B cell (primary cell): ENCODE measurements at regions not wholly inside any gene's neighbourhood (a gene's known extent, or its start where the extent isn't known, plus 50 kb on each side); places are given as distances from the start of the nearest gene placed in this dataset.

Source experiments
- ATAC-seq: fragments of 200-7000 bp; cut with Tn5 transposase; one replicate; pipeline ENCODE4 v1.10.0; 2021; ENCODE audit warnings: low read depth, mild to moderate bottlenecking, moderate number of reproducible peaks, moderate library complexity
- CTCF ChIA-PET: fragments of 350-600 bp; sonication (Branson Sonifier 250); formaldehyde crosslinking; loops from one replicate; lab custom pipeline; 2021; ENCODE audit warnings: antibody characterized with exemption, inconsistent platforms; lab: Charles Lee
- POLR2A ChIA-PET: fragments of 350-600 bp; sonication (Branson Sonifier 250); formaldehyde crosslinking; loops from one replicate; lab custom pipeline; 2021; ENCODE audit warnings: antibody characterized with exemption; lab: Charles Lee
- DNase-seq: peaks from one replicate; pipeline ENCODE4 v3.0.0; 2013
- H2AFZ ChIP-seq: 2 replicates; pipeline ENCODE4 v1.6.1; 2012; ENCODE audit warnings: mild to moderate bottlenecking, low read depth, low read length; ENCODE audit not compliant: insufficient read depth, poor library complexity, severe bottlenecking
- H3K27ac ChIP-seq, 2 donors: 1 replicate in 1 of 2; 2 replicates in 1 of 2; pipeline ENCODE4 v1.5.1; 2012 to 2013; ENCODE audit warnings: low read length in 2 of 2, mild to moderate bottlenecking in 2 of 2, moderate library complexity in 1 of 2
- H3K27me3 ChIP-seq, 4 experiments: fragments of 200-600 bp in 1 of 4; sonication (generic) in 1 of 4; replicated peaks in 1 of 4; 1 replicate in 2 of 4; 2 replicates in 2 of 4; pipeline versions ENCODE4 v1.6.1 to v1.7.0; 2013 to 2016; ENCODE audit warnings: low read length in 3 of 4, mild to moderate bottlenecking in 2 of 4, mixed read lengths in 1 of 4, moderate library complexity in 1 of 4; ENCODE audit not compliant: insufficient read depth in 4 of 4, control insufficient read depth in 3 of 4; ENCODE audit errors: control extremely low read depth in 1 of 4
- H3K36me3 ChIP-seq, 2 experiments: replicated peaks in 1 of 2; 1 replicate in 1 of 2; 2 replicates in 1 of 2; pipeline versions ENCODE4 v1.6.1 to v1.7.1; 2013; ENCODE audit warnings: low read length in 1 of 2; ENCODE audit not compliant: insufficient read depth in 2 of 2, control insufficient read depth in 1 of 2; ENCODE audit errors: control extremely low read depth in 1 of 2, extremely low read depth in 1 of 2
- H3K4me1 ChIP-seq, 2 donors: fragments of 200-600 bp in 1 of 2; sonication (generic) in 1 of 2; 1 replicate in 1 of 2; 2 replicates in 1 of 2; pipeline versions ENCODE4 v1.5.1 to v1.6.1; 2013 to 2017; ENCODE audit warnings: low read length in 2 of 2; ENCODE audit not compliant: control insufficient read depth in 2 of 2, insufficient read depth in 2 of 2
- H3K4me2 ChIP-seq: replicated peaks from 2 replicates; pipeline ENCODE3; 2012; ENCODE audit warnings: mild to moderate bottlenecking, low read depth, low read length; ENCODE audit not compliant: poor library complexity, severe bottlenecking
- H3K4me3 ChIP-seq, 5 experiments: fragments of 200-600 bp in 1 of 5; sonication (generic) in 1 of 5; 1 replicate in 3 of 5; 2 replicates in 2 of 5; pipeline versions ENCODE4 v1.5.1 to v1.7.0; 2011 to 2016; ENCODE audit warnings: low read length in 4 of 5, mild to moderate bottlenecking in 4 of 5, low read depth in 2 of 5, control low read depth in 1 of 5, moderate library complexity in 1 of 5; ENCODE audit not compliant: insufficient read depth in 1 of 5; ENCODE audit errors: control extremely low read depth in 1 of 5, extremely low read depth in 1 of 5
- H3K79me2 ChIP-seq: fragments of 200-600 bp; sonication (generic); one replicate; pipeline ENCODE4 v1.6.0; 2016; ENCODE audit warnings: low read length; ENCODE audit not compliant: control insufficient read depth, insufficient read depth
- H3K9ac ChIP-seq: fragments of 200-600 bp; sonication (generic); 2 replicates; pipeline ENCODE4 v1.6.1; 2017; ENCODE audit warnings: mild to moderate bottlenecking, low read length, moderate library complexity
- H3K9me3 ChIP-seq, 3 donors: one replicate each; pipeline versions ENCODE4 v1.6.1 to v1.7.1; 2013; ENCODE audit warnings: low read length in 2 of 3; ENCODE audit not compliant: control insufficient read depth in 2 of 3, insufficient read depth in 1 of 3; ENCODE audit errors: control extremely low read depth in 1 of 3
- H4K20me1 ChIP-seq: 2 replicates; pipeline ENCODE4 v1.6.0; 2012; ENCODE audit warnings: mild to moderate bottlenecking, low read length; ENCODE audit not compliant: insufficient read depth, control insufficient read depth, poor library complexity, severe bottlenecking
- H3K27ac Mint-ChIP-seq: one replicate; pipeline ENCODE4 v1.8.0; 2021; ENCODE audit warnings: mixed read lengths
- H3K27me3 Mint-ChIP-seq: one replicate; pipeline ENCODE4 v1.8.0; 2021; ENCODE audit warnings: mixed read lengths
- H3K4me1 Mint-ChIP-seq: one replicate; pipeline ENCODE4 v1.8.0; 2021; ENCODE audit warnings: mixed read lengths
- H3K4me3 Mint-ChIP-seq: one replicate; pipeline ENCODE4 v1.8.0; 2021; ENCODE audit warnings: mixed read lengths
- H3K9me3 Mint-ChIP-seq: one replicate; pipeline ENCODE4 v1.8.0; 2022; ENCODE audit warnings: mixed read lengths; ENCODE audit not compliant: insufficient read depth
- CTCF ChIP-seq: fragments of 200-600 bp; IDR thresholded peaks from one replicate; pipeline ENCODE4 v1.8.0; 2022; ENCODE audit warnings: antibody characterized with exemption, mild to moderate bottlenecking
- EZH2 ChIP-seq: IDR thresholded peaks from 2 replicates; pipeline ENCODE4 v1.6.1; 2012; ENCODE audit warnings: borderline replicate concordance, low read depth, mild to moderate bottlenecking, moderate library complexity, low read length; ENCODE audit not compliant: insufficient read depth, poor library complexity, severe bottlenecking
- WGBS: methylation state at CpG from one replicate; pipeline ENCODE4 v1.1.5; 2013; ENCODE audit warnings: missing lambda C conversion rate; ENCODE audit not compliant: insufficient coverage; 5-methylcytosine and 5-hydroxymethylcytosine counted together
- intact Hi-C: fragments of 100-400 bp; cut with micrococcal nuclease; formaldehyde crosslinking; loops from one replicate; pipeline ENCODE4 v1.10.0; 2022

GRCh38 chr12:25723336-25723735 lies 170.3 kb upstream of the LMNTD1 start:
- Histone ChIP-seq H3K4me1 (no peaks in the 10 kb centered on the region), H3K36me3 (no peaks in the 10 kb centered on the region), H3K79me2 (no peaks in the 10 kb centered on the region), H3K9ac (no peak overlapping the region), H4K20me1 (no peaks in the 10 kb centered on the region), H2AFZ (no peak overlapping the region), H3K4me2 (no peak overlapping the region), H3K27ac (no peak overlapping the region), H3K27me3 (no peaks in the 10 kb centered on the region), H3K9me3 (no peaks in the 10 kb centered on the region), H3K4me3 (no peak overlapping the region)
- TF ChIP-seq EZH2, result no peak
- no peak for TF ChIP-seq CTCF
- no CpG with 5 or more reads among the region's 1 CpG for WGBS
- ChIA-PET POLR2A (no interaction called here), CTCF (no interaction called here)
- Mint-ChIP-seq H3K4me3 (no peak overlapping the region), H3K27ac (no peak overlapping the region), H3K9me3 (no peaks in the 10 kb centered on the region), H3K4me1 (no peaks in the 10 kb centered on the region), H3K27me3 (peaks cover 7% of the 10 kb centered on the region)
- DNase-seq, result no peak
- intact Hi-C loops, result no loop called here
- no peak for ATAC-seq

GRCh38 chr12:25723921-25724491 lies 170.9 kb upstream of the LMNTD1 start:
- H4K20me1 ChIP-seq, result no peaks in the 10 kb centered on the region
- H3K4me3 Mint-ChIP-seq, result no peak overlapping the region
- H2AFZ ChIP-seq, result no peak overlapping the region
- no peak overlapping the region for H3K27ac Mint-ChIP-seq
- DNase-seq (no peak), ATAC-seq (no peak)
- WGBS, result 100% methylated on average over 4 of the region's 4 CpGs
- no peaks in the 10 kb centered on the region for H3K4me1 Mint-ChIP-seq
- H3K4me2 ChIP-seq, result no peak overlapping the region
- no peaks in the 10 kb centered on the region for H3K9me3 Mint-ChIP-seq
- H3K36me3 ChIP-seq, result no peaks in the 10 kb centered on the region
- H3K9ac ChIP-seq, result no peak overlapping the region
- no peaks in the 10 kb centered on the region for H3K27me3 ChIP-seq
- H3K4me3 ChIP-seq, result no peak overlapping the region
- intact Hi-C loops, result no loop called here
- TF ChIP-seq CTCF (no peak), EZH2 (no peak)
- no peaks in the 10 kb centered on the region for H3K9me3 ChIP-seq
- no peak overlapping the region for H3K27ac ChIP-seq
- H3K4me1 ChIP-seq, result no peaks in the 10 kb centered on the region
- no peaks in the 10 kb centered on the region for H3K79me2 ChIP-seq
- CTCF ChIA-PET, result no interaction called here
- POLR2A ChIA-PET, result no interaction called here
- peaks cover 4% of the 10 kb centered on the region for H3K27me3 Mint-ChIP-seq
